Neural progenitor cell (in vitro differentiated cells): ENCODE measurements at regions not wholly inside any gene's neighbourhood (a gene's known extent, or its start where the extent isn't known, plus 50 kb on each side); places are given as distances from the start of the nearest gene placed in this dataset.

Experiments used
- CTCF ChIP-seq: fragments of 200-600 bp; sonication (generic); IDR thresholded peaks from 2 replicates; pipeline ENCODE4 v1.5.1; 2017; ENCODE audit warnings: antibody characterized with exemption, mild to moderate bottlenecking
- EZH2 ChIP-seq: fragments of 200-600 bp; sonication (generic); IDR thresholded peaks from 2 replicates; pipeline ENCODE4 v1.6.1; 2017; ENCODE audit warnings: antibody characterized with exemption, mild to moderate bottlenecking, moderate library complexity
- EZH2phosphoT487 ChIP-seq: fragments of 200-600 bp; sonication (generic); IDR thresholded peaks from 2 replicates; pipeline ENCODE4 v1.6.1; 2017; ENCODE audit warnings: antibody characterized with exemption

GRCh38 chr4:13102092-13102742 lies 381.9 kb downstream of the RAB28 start:
- no peak for TF ChIP-seq CTCF
- TF ChIP-seq EZH2phosphoT487: no peak
- TF ChIP-seq EZH2: no peak
